Stomach (tissue), 4 donors: ENCODE measurements at regions not wholly inside any gene's neighbourhood (a gene's known extent, or its start where the extent isn't known, plus 50 kb on each side); places are given as distances from the start of the nearest gene placed in this dataset.

Source experiments
- EP300 ChIP-seq: sonication (generic); formaldehyde crosslinking; IDR thresholded peaks from one replicate; pipeline ENCODE4 v1.6.1; 2017; ENCODE audit warnings: antibody characterized with exemption
- POLR2A ChIP-seq, 4 donors: fragments of 450-650 bp; IDR thresholded peaks; one replicate each; pipeline ENCODE4 v1.6.1; 2016; ENCODE audit warnings: antibody characterized with exemption in 4 of 4, control low read depth in 2 of 4, mild to moderate bottlenecking in 1 of 4, moderate library complexity in 1 of 4
- TF ChIP-seq, protein P1 (sequence below), 7 experiments: fragments of 450-650 bp in 4 of 7; fragments of 200-600 bp in 3 of 7; sonication (generic) in 3 of 7; IDR thresholded peaks; one replicate each; pipeline ENCODE4 v1.5.1; 2016 to 2019; ENCODE audit warnings: antibody characterized with exemption in 7 of 7, control low read depth in 2 of 7, mild to moderate bottlenecking in 1 of 7

DNA sequence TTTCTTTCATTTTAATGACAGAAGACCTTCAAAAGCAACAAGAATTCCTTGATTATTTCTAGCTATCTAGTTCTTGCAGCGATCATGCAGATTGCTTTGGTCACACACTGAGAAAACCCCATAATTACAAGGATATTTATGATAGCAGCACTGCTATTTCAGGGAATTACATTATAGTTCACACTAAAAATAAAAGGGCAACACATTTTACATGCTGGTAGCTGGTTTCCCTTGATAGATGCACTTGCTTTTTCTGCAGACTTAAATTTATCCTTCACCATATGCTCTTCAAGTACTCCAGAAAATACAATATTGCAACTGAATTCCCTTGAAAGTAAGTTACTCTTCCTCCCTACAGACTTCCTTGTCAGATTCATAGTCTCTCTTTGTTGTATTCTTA, 751.1 kb downstream of the CCDC85A start:
- TF ChIP-seq, protein P1, sequence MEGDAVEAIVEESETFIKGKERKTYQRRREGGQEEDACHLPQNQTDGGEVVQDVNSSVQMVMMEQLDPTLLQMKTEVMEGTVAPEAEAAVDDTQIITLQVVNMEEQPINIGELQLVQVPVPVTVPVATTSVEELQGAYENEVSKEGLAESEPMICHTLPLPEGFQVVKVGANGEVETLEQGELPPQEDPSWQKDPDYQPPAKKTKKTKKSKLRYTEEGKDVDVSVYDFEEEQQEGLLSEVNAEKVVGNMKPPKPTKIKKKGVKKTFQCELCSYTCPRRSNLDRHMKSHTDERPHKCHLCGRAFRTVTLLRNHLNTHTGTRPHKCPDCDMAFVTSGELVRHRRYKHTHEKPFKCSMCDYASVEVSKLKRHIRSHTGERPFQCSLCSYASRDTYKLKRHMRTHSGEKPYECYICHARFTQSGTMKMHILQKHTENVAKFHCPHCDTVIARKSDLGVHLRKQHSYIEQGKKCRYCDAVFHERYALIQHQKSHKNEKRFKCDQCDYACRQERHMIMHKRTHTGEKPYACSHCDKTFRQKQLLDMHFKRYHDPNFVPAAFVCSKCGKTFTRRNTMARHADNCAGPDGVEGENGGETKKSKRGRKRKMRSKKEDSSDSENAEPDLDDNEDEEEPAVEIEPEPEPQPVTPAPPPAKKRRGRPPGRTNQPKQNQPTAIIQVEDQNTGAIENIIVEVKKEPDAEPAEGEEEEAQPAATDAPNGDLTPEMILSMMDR (IDR thresholded peaks at IDR 0.05) = no peak
- TF ChIP-seq POLR2A (IDR thresholded peaks at IDR 0.05) (no peak), EP300 (no peak)
